Panc1 (cell line): ENCODE measurements at regions not wholly inside any gene's neighbourhood (a gene's known extent, or its start where the extent isn't known, plus 50 kb on each side); places are given as distances from the start of the nearest gene placed in this dataset.

ENCODE experiments used
- POLR2AphosphoS5 ChIP-seq: IDR thresholded peaks from 2 replicates; pipeline ENCODE4 v1.6.1; 2012; ENCODE audit warnings: mild to moderate bottlenecking, low read depth, low read length, moderate library complexity
- SIN3A ChIP-seq: IDR thresholded peaks from 2 replicates; pipeline ENCODE4 v1.6.1; 2012; ENCODE audit warnings: low read depth, mild to moderate bottlenecking, low read length, moderate library complexity, borderline replicate concordance; ENCODE audit not compliant: insufficient read depth
- TCF7L2 ChIP-seq: IDR thresholded peaks from 2 replicates; pipeline ENCODE4 v1.6.1; 2011; ENCODE audit warnings: mild to moderate bottlenecking, low read depth, low read length, inconsistent platforms
- TF ChIP-seq, protein P1 (sequence below): fragments of 450-650 bp; IDR thresholded peaks from 2 replicates; pipeline ENCODE4 v1.5.1; 2017; ENCODE audit warnings: mild to moderate bottlenecking
- TF ChIP-seq, protein P2 (sequence below), 2 experiments: IDR thresholded peaks; 2 replicates each; pipeline ENCODE4 v1.6.1; 2011 to 2012; ENCODE audit warnings: low read depth in 2 of 2, control low read depth in 1 of 2, low read length in 1 of 2, mild to moderate bottlenecking in 1 of 2, moderate library complexity in 1 of 2; ENCODE audit not compliant: insufficient read depth in 1 of 2

DNA sequence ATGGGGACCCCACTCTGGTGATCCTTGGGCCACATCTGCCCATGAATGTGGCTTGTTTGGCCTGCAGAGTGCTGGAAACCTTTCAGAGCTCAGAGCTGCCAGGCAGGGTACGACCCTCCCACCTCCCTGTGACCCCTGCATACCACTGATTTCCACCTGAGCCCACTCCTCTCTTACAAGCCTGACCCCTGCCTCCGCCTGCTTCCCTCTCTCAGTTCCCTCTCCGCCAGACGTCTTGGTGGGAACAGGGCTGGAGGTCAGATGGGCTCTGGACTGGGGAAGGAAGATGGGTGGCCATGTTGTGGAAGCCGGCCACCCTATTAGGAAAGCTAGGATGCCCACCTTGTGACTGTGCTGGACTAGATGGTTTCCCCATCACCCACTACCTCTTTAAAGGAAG, 185.1 kb downstream of the KATNIP start:
- TF ChIP-seq, protein P1, sequence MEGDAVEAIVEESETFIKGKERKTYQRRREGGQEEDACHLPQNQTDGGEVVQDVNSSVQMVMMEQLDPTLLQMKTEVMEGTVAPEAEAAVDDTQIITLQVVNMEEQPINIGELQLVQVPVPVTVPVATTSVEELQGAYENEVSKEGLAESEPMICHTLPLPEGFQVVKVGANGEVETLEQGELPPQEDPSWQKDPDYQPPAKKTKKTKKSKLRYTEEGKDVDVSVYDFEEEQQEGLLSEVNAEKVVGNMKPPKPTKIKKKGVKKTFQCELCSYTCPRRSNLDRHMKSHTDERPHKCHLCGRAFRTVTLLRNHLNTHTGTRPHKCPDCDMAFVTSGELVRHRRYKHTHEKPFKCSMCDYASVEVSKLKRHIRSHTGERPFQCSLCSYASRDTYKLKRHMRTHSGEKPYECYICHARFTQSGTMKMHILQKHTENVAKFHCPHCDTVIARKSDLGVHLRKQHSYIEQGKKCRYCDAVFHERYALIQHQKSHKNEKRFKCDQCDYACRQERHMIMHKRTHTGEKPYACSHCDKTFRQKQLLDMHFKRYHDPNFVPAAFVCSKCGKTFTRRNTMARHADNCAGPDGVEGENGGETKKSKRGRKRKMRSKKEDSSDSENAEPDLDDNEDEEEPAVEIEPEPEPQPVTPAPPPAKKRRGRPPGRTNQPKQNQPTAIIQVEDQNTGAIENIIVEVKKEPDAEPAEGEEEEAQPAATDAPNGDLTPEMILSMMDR, result no peak
- TF ChIP-seq, protein P2, sequence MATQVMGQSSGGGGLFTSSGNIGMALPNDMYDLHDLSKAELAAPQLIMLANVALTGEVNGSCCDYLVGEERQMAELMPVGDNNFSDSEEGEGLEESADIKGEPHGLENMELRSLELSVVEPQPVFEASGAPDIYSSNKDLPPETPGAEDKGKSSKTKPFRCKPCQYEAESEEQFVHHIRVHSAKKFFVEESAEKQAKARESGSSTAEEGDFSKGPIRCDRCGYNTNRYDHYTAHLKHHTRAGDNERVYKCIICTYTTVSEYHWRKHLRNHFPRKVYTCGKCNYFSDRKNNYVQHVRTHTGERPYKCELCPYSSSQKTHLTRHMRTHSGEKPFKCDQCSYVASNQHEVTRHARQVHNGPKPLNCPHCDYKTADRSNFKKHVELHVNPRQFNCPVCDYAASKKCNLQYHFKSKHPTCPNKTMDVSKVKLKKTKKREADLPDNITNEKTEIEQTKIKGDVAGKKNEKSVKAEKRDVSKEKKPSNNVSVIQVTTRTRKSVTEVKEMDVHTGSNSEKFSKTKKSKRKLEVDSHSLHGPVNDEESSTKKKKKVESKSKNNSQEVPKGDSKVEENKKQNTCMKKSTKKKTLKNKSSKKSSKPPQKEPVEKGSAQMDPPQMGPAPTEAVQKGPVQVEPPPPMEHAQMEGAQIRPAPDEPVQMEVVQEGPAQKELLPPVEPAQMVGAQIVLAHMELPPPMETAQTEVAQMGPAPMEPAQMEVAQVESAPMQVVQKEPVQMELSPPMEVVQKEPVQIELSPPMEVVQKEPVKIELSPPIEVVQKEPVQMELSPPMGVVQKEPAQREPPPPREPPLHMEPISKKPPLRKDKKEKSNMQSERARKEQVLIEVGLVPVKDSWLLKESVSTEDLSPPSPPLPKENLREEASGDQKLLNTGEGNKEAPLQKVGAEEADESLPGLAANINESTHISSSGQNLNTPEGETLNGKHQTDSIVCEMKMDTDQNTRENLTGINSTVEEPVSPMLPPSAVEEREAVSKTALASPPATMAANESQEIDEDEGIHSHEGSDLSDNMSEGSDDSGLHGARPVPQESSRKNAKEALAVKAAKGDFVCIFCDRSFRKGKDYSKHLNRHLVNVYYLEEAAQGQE (IDR thresholded peaks at IDR 0.05; ENCODE audit: insufficient read depth in 1 of 2, low read depth in 2 of 2, low read length in 1 of 2), result no peak
- TF ChIP-seq POLR2AphosphoS5 (no peak), TCF7L2 (no peak), SIN3A (no peak)
